NCI-H460 (cell line): ENCODE measurements at regions not wholly inside any gene's neighbourhood (a gene's known extent, or its start where the extent isn't known, plus 50 kb on each side); places are given as distances from the start of the nearest gene placed in this dataset.

Source experiments
- DNase-seq: peaks from one replicate; pipeline ENCODE4 v3.0.0-alpha.2; 2016; ENCODE audit warnings: low read depth; ENCODE audit errors: extremely low read depth

GRCh38 chr6:149147938-149148718 is 169.4 kb upstream of the TAB2 start:
- no peak for DNase-seq

- no peak for DNase-seq
Measured at GRCh38 chr6:149149653-149150052, 167.9 kb upstream of the TAB2 start.

DNA sequence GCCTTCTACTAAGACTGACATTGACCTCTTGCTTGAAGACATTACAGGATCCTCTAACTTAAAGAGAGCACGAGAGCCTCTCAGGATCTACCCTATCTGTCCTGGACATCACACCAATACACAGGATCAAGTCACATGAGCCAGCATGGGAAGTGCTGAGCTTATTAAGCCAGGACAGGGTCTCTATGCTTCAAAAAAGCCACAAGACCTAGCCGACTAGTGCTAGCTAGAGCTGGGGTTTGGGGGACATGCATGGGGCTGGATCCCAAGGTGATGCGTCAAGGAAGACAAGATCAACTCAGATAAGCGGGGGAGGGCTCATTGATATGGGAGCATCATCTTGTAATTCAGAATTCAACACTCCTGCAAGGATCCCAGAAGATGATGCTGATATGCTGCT is 167.2 kb upstream of the TAB2 start:
- DNase-seq, result no peak

- DNase-seq, result no peak
Measured at GRCh38 chr6:149150801-149151398, 166.6 kb upstream of the TAB2 start.

DNA sequence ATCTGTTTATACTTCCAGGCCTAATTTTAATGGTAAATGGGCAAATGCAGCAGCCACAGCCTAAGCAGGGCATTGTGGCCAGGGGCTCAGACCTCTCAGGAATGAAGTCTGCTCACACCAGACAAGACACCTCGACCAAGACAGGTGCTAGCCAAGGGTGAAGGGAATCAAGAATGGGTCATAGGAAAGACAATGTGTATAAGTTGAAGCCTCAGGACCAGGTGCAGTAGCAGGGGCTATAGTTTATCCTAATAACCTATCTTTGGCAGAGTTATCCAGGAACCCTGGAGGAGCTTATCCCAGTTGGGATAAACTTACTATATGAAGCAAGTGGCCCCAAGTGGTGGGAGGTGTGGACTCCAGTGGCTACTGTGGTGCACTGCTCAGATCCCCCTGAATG is 165.0 kb upstream of the TAB2 start:
- no peak for DNase-seq

- no peak for DNase-seq
Measured at GRCh38 chr6:149153100-149153499, 164.4 kb upstream of the TAB2 start.

DNA sequence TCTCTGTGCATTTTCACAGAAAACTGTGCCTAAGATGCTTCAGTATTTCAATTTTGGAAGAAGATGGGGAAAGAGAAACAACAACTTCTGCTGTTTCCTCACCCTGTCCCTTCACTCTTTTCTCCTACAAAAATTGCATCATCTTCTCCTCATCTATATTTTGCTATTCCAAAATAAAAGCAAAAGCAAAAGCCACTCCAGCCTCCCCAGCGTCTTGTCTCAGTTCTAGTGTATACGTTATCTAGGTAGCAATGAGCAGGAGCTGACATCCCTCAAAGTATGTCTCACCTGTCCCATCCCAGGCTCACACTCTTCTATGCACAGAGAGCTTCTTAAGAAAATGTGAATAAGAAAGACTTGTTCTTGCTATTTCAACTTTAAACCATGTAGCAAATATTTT is 163.8 kb upstream of the TAB2 start:
- no peak for DNase-seq

DNA sequence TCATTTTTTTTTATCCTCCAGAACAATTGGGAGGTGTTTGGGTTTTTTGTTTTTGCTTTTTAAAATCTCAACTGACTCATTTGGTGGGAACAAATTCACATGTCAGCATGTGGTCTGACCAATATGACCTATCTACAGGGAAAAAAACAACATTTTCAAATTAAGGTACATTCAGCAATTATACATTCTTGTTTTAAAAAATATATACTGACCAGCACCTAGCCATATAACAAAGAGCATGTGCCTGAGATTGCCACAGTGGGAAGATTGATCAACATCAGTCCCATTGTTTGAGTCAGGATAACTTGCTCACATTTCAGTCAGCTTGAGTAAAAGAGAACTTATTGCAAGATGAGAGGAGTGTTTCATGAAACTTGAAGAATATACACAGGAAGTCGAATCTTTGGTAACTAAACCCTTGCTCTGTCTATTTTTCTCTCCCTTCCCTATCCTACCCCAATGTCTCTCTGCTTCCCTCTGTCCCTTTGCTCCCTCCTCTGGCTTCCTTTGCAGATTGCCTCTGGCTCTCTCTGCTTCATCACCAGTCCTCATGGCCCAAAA is 163.2 kb upstream of the TAB2 start:
- no peak for DNase-seq

GRCh38 chr6:149157126-149157525 is 160.4 kb upstream of the TAB2 start:
- no peak for DNase-seq

DNA sequence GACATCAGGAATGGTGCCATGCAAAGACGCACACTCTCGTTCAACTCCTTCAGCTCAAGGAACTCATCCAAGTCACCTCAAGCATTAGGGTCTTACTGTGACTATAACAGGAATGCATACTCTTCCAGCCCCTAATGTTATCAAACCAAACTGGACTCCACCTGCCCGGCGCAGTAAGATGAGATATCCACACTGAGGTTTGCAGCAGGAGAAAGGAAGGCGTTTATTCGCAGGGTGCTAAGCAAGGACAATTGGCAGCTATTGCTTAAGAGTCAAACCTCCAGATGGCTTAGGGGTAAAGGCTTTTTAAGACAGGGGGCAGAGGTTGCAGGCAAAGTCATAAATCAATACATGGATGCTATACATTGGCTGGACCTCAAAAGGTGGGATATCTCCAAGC is 159.4 kb upstream of the TAB2 start:
- DNase-seq, result no peak

DNA sequence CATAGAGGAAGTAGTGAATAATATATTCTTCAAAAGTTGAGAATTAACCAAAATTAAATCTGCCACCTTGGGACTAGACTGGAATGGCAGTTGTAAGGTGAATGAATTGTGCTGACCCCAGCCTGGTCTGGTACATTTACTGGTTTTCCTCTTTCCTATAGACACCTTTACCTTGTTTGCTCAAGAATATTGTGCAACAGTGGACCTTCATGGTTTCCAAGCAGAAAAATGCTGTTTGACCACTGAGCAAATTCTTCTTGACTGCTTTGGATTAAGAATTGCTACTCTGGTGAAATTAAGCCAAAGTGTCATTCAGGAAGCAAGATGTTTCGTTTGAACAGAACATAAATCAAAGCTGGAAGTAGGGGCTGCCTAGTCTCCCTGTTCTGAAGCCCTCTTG is 156.6 kb upstream of the TAB2 start:
- DNase-seq, result no peak

GRCh38 chr6:149162924-149163323 is 154.6 kb upstream of the TAB2 start:
- no peak for DNase-seq

GRCh38 chr6:149164199-149164750 is 153.2 kb upstream of the TAB2 start:
- no peak for DNase-seq

DNA sequence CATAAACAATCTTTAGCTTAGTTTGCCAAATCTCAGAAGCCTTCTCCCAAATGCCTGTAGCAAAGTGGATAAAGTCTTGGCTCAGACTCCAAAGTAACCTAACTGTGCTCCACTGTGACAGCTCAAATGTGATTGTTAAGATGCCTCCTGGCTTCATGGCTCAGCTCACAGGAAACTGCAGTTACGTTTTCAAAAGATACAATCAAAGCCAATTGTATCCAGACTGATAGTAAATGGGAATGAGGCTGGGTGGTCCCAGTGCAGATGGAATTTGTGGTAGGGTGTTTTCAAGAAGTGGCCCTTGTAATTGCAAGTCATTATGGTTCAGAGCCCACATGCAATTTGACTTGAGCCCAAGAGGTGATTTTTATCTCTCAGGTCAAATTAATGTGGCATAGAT is 151.2 kb upstream of the TAB2 start:
- DNase-seq, result no peak

GRCh38 chr6:149166747-149167146 is 150.8 kb upstream of the TAB2 start:
- no peak for DNase-seq

DNA sequence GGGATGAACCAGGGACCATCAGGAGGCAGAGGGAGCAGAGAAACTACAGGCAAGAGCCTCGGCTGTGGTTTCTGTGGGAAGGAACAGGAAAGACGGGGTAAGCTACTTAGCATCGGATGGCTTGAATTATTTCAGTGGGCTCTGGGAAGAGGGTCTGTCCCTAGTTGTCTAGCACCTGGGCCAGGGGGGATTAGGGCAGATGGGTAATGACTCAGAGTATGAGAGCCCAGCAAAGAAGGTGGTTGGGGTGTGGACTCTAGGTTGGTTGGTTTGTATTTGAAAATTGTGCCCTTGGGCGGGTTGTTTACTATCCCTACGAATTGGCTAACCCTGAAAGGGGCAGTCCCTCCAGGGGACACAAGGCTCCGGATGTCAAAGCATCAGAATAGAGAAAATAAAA is 148.5 kb upstream of the TAB2 start:
- DNase-seq, result no peak

GRCh38 chr6:149169761-149170511 is 147.6 kb upstream of the TAB2 start:
- no peak for DNase-seq

DNA sequence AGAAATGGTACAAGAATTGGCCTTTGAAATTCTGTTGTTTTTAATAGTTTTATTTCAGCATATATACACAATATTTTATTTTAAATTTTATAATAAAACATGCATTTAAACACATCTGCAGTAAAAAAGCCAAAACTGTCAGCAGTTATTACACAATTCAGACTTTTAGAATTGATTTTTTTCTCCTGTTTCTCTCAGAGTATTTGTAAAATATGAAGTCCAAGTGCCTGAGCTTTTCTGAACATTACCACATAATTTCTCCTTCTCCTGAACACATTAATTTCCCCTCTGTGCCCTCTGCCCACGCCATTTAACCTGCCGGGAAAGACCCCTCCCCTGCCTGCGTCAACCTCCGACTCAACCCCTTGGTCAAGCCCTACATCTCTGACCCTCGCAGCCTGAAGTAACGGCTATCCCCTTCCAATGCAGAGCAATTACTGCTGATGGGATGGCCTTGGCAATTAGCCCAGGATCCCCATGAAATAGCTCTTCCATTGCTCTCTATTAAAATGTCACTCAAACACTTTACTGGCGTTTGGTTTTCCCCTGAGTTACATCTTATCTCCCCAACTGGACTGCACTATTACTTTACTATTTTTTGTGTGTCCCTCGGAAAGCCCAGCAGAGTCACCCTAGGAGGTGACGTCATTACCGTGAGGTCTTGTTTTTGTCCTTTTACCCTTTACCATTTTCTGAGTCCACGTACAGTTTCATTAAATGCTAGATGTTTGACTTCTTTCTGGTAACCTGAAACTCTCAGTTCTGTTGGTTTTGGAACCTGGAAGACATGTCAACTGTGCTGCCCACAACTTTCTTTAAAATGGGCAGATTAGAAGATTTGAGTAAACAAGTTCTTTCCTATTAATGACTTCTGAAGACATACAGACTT is 146.7 kb upstream of the TAB2 start:
- no peak for DNase-seq

DNA sequence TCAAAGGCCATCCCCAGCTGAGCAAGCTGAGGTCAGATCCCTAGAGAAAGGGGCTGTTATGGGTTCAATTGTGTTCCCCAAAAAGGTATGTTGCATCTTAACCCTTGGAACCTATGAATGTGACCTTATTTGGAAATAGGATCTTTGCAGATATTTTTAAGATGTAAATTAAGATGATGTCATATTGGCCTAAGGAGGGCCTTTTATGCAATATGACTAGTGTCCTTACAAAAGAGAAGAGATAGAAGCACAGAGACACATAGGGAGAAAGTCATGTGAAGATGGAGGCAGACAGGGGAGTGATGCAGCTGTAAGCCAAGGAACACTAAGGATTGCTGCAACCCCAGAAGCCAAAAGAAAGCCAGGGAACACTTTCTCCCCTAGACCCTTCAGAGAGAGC is 144.3 kb upstream of the TAB2 start:
- DNase-seq, result no peak

DNA sequence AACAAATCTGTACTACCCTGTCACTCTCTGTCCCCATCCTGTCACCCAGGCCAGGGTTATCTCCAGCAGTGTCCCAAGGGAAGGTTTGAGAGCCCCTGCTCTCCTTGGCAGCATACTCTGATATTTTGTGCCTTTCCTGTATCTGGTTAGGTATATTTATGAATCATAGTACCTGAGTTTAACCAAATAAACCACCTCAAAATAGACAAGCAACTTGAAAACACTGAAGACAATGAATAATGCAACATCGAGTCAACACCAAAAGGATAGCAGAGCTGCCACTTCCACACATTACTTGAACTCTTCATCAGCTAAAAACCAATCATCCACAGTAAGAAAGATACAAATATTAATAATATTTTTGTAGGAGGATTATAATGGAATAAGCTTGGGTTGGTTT is 142.6 kb upstream of the TAB2 start:
- no peak for DNase-seq
